HEK293 (cell line): ENCODE measurements at regions not wholly inside any gene's neighbourhood (a gene's known extent, or its start where the extent isn't known, plus 50 kb on each side); places are given as distances from the start of the nearest gene placed in this dataset.

ENCODE experiments used
- CTCF ChIA-PET: fragments of 350-600 bp; formaldehyde crosslinking; extraction: SDS; loops from one replicate; lab custom pipeline; 2021; ENCODE audit warnings: antibody characterized with exemption; lab: Yijun Ruan, JAX
- POLR2A ChIA-PET: fragments of 300-600 bp; formaldehyde crosslinking; extraction: SDS; loops from one replicate; lab custom pipeline; 2020; ENCODE audit warnings: antibody characterized with exemption, inconsistent platforms; lab: Yijun Ruan, JAX
- H3K27ac ChIP-seq: fragments of 200-500 bp; sonication (Bioruptor generic); 2 replicates; pipeline ENCODE4 v1.5.1; 2014; ENCODE audit warnings: low read depth, low read length, control low read depth, inconsistent platforms; ENCODE audit errors: extremely low read depth
- H3K36me3 ChIP-seq, 2 experiments: fragments of 200-500 bp in 1 of 2; sonication (Bioruptor generic) in 1 of 2; 1 replicate in 1 of 2; 2 replicates in 1 of 2; pipeline ENCODE4 v1.5.1; 2014 to 2017; ENCODE audit warnings: inconsistent platforms in 2 of 2, low read length in 2 of 2; ENCODE audit not compliant: control insufficient read depth in 2 of 2, insufficient read depth in 1 of 2
- H3K4me1 ChIP-seq: fragments of 200-500 bp; sonication (Bioruptor generic); 2 replicates; pipeline ENCODE4 v1.5.1; 2014; ENCODE audit warnings: mild to moderate bottlenecking, low read length, inconsistent platforms; ENCODE audit not compliant: control insufficient read depth, insufficient read depth
- H3K4me3 ChIP-seq: 2 replicates; pipeline ENCODE4 v1.5.1; 2011; ENCODE audit warnings: low read depth, mild to moderate bottlenecking, control low read depth, low read length, moderate library complexity
- H3K9me3 ChIP-seq: fragments of 200-500 bp; sonication (Bioruptor generic); 2 replicates; pipeline ENCODE4 v1.5.1; 2014; ENCODE audit warnings: low read depth, low read length, inconsistent platforms; ENCODE audit not compliant: control insufficient read depth, insufficient read depth
- GLIS1 ChIP-seq: fragments of 450-650 bp; formaldehyde crosslinking; IDR thresholded peaks from 2 replicates; pipeline ENCODE4 v1.5.1; 2016; ENCODE audit warnings: missing biosample characterization, missing genetic modification characterization
- OSR2 ChIP-seq: fragments of 450-650 bp; formaldehyde crosslinking; IDR thresholded peaks from 2 replicates; pipeline ENCODE4 v1.5.1; 2016; ENCODE audit warnings: missing biosample characterization, missing genetic modification characterization
- SP2 ChIP-seq: fragments of 450-650 bp; formaldehyde crosslinking; IDR thresholded peaks from 2 replicates; pipeline ENCODE4 v1.5.1; 2016; ENCODE audit warnings: missing biosample characterization, missing genetic modification characterization
- TRIM28 ChIP-seq: IDR thresholded peaks from 2 replicates; pipeline ENCODE4 v1.6.1; 2011; ENCODE audit warnings: low read length, control low read depth, borderline replicate concordance
- WT1 ChIP-seq: fragments of 450-650 bp; formaldehyde crosslinking; IDR thresholded peaks from 2 replicates; pipeline ENCODE4 v1.5.1; 2016; ENCODE audit warnings: missing biosample characterization, missing genetic modification characterization
- ZBTB10 ChIP-seq: fragments of 450-650 bp; formaldehyde crosslinking; IDR thresholded peaks from 2 replicates; pipeline ENCODE4 v1.5.1; 2016; ENCODE audit warnings: missing biosample characterization, missing genetic modification characterization
- ZBTB49 ChIP-seq: fragments of 450-650 bp; formaldehyde crosslinking; IDR thresholded peaks from 2 replicates; pipeline ENCODE4 v1.5.1; 2016; ENCODE audit warnings: missing biosample characterization, missing genetic modification characterization, low read depth
- ZFHX2 ChIP-seq: fragments of 450-650 bp; formaldehyde crosslinking; conservative IDR thresholded peaks from 2 replicates; pipeline ENCODE4 v1.5.1; 2016; ENCODE audit warnings: missing biosample characterization, missing genetic modification characterization
- ZIC2 ChIP-seq: fragments of 450-650 bp; formaldehyde crosslinking; IDR thresholded peaks from 2 replicates; pipeline ENCODE4 v1.5.1; 2016; ENCODE audit warnings: missing biosample characterization, missing genetic modification characterization
- ZNF114 ChIP-seq: fragments of 450-650 bp; formaldehyde crosslinking; IDR thresholded peaks from 2 replicates; pipeline ENCODE4 v1.5.0; 2017; ENCODE audit warnings: missing biosample characterization, missing genetic modification characterization
- ZNF146 ChIP-seq: fragments of 450-650 bp; formaldehyde crosslinking; IDR thresholded peaks from 2 replicates; pipeline ENCODE4 v1.5.1; 2016; ENCODE audit warnings: missing biosample characterization, missing genetic modification characterization
- ZNF19 ChIP-seq: fragments of 450-650 bp; formaldehyde crosslinking; IDR thresholded peaks from 2 replicates; pipeline ENCODE4; 2016; ENCODE audit warnings: missing biosample characterization, missing genetic modification characterization, low read depth
- ZNF324 ChIP-seq: fragments of 450-650 bp; formaldehyde crosslinking; IDR thresholded peaks from 2 replicates; pipeline ENCODE4 v1.5.1; 2016; ENCODE audit warnings: missing biosample characterization, missing genetic modification characterization
- ZNF426 ChIP-seq: fragments of 450-650 bp; formaldehyde crosslinking; IDR thresholded peaks from 2 replicates; pipeline ENCODE4 v1.5.1; 2017; ENCODE audit warnings: missing biosample characterization, missing genetic modification characterization, mild to moderate bottlenecking, inconsistent platforms, moderate library complexity
- ZNF501 ChIP-seq: fragments of 450-650 bp; formaldehyde crosslinking; IDR thresholded peaks from 2 replicates; pipeline ENCODE4 v1.5.1; 2016; ENCODE audit warnings: missing biosample characterization, missing genetic modification characterization
- ZNF529 ChIP-seq: fragments of 450-650 bp; formaldehyde crosslinking; IDR thresholded peaks from 2 replicates; pipeline ENCODE4 v1.5.1; 2017; ENCODE audit warnings: missing genetic modification characterization, missing biosample characterization; ENCODE audit not compliant: insufficient replicate concordance
- ZNF626 ChIP-seq: fragments of 450-650 bp; sonication (Bioruptor Pico); formaldehyde crosslinking; IDR thresholded peaks from 2 replicates; pipeline ENCODE4 v1.5.1; 2018; ENCODE audit warnings: missing biosample characterization, missing genetic modification characterization, inconsistent platforms
- ZNF692 ChIP-seq: fragments of 450-650 bp; formaldehyde crosslinking; IDR thresholded peaks from 2 replicates; pipeline ENCODE4 v1.5.1; 2016; ENCODE audit warnings: missing biosample characterization, missing genetic modification characterization
- ZNF843 ChIP-seq: fragments of 450-650 bp; formaldehyde crosslinking; IDR thresholded peaks from 2 replicates; pipeline ENCODE4 v1.5.1; 2016; ENCODE audit warnings: missing biosample characterization, missing genetic modification characterization
- ZSCAN4 ChIP-seq: fragments of 450-650 bp; formaldehyde crosslinking; IDR thresholded peaks from 2 replicates; pipeline ENCODE4 v1.5.1; 2017; ENCODE audit warnings: missing biosample characterization, missing genetic modification characterization

- CTCF ChIA-PET, result interaction anchor here (0.7 to 2.1 kb wide), 3 partner anchors 11 to 93 kb away, joined by 3 to 4 read pairs (median 4); no protein-coding TSS in a partner anchor
These were observed 239.9 kb upstream of the PAPPA start for GRCh38 chr9:115913696-115914095.

GRCh38 chr9:115914291-115914690 is 239.3 kb upstream of the PAPPA start:
- no peak for TF ChIP-seq ZNF692
- TF ChIP-seq ZNF501 (tag by site-specific recombination), result no peak
- TF ChIP-seq SP2, result no peak
- no peak for TF ChIP-seq ZIC2
- no peak for TF ChIP-seq OSR2 (tag by site-specific recombination)
- TF ChIP-seq ZNF626 (tag by site-specific recombination), result no peak
- TF ChIP-seq ZNF114, result no peak
- TF ChIP-seq ZSCAN4, result no peak
- TF ChIP-seq ZNF324, result no peak
- no peak for TF ChIP-seq ZNF426 (tag by site-specific recombination)
- TF ChIP-seq ZBTB10, result no peak
- no peak for TF ChIP-seq GLIS1
- no peak for TF ChIP-seq WT1
- no peak for TF ChIP-seq ZFHX2 (tag by site-specific recombination)
- no peak for TF ChIP-seq ZNF19 (tag by site-specific recombination)
- TF ChIP-seq, all 188 proteins: peak for 0
- ChIA-PET CTCF (interaction anchor here (0.7 to 2.1 kb wide), 3 partner anchors 11 to 93 kb away, joined by 3 to 4 read pairs (median 4); no protein-coding TSS in a partner anchor), POLR2A (no interaction called here)
- no peak overlapping the region for H3K4me3 ChIP-seq
- no peak overlapping the region for H3K27ac ChIP-seq
- H3K36me3 ChIP-seq, result no peaks in the 10 kb centered on the region
- H3K9me3 ChIP-seq, result no peaks in the 10 kb centered on the region
- no peaks in the 10 kb centered on the region for H3K4me1 ChIP-seq

More at GRCh38 chr9:115913696-115914095, 239.9 kb upstream of the PAPPA start:
- Histone ChIP-seq H3K27ac (no peak overlapping the region), H3K36me3 (no peaks in the 10 kb centered on the region), H3K4me3 (no peak overlapping the region), H3K9me3 (no peaks in the 10 kb centered on the region), H3K4me1 (no peaks in the 10 kb centered on the region)
- POLR2A ChIA-PET, result no interaction called here
- TF ChIP-seq ZNF843 (tag by site-specific recombination), result no peak
- TF ChIP-seq ZNF529 (tag by site-specific recombination), result no peak
- TF ChIP-seq ZNF146 (tag by site-specific recombination), result no peak
- TF ChIP-seq TRIM28, result no peak
- no peak for TF ChIP-seq ZBTB49
